Mesothelial cell of epicardium (in vitro differentiated cells): ENCODE measurements at regions not wholly inside any gene's neighbourhood (a gene's known extent, or its start where the extent isn't known, plus 50 kb on each side); places are given as distances from the start of the nearest gene placed in this dataset.

Experiments used
- DNase-seq, 2 experiments: peaks; one replicate each; pipeline ENCODE4 v3.0.0; 2021; ENCODE audit warnings: low spot score in 2 of 2; ENCODE audit not compliant: unreplicated experiment in 2 of 2
- H3K27ac Mint-ChIP-seq: 2 replicates; pipeline ENCODE4 v1.8.0; 2021; ENCODE audit warnings: mixed read lengths
- H3K27me3 Mint-ChIP-seq: 2 replicates; pipeline ENCODE4 v1.8.0; 2021; ENCODE audit warnings: low read depth, mixed read lengths
- H3K36me3 Mint-ChIP-seq: 2 replicates; pipeline ENCODE4 v1.8.0; 2021; ENCODE audit warnings: mixed read lengths
- H3K4me1 Mint-ChIP-seq: 2 replicates; pipeline ENCODE4 v1.8.0; 2021; ENCODE audit warnings: mixed read lengths
- H3K4me3 Mint-ChIP-seq: 2 replicates; pipeline ENCODE4 v1.8.0; 2021; ENCODE audit warnings: mild to moderate bottlenecking, moderate library complexity, mixed read lengths
- H3K9me3 Mint-ChIP-seq: 2 replicates; pipeline ENCODE4 v1.8.0; 2021; ENCODE audit warnings: mixed read lengths
- TF ChIP-seq, protein P1 (sequence below): fragments of 200-600 bp; sonication (generic); IDR thresholded peaks from one replicate; pipeline ENCODE4 v1.5.0; 2021; ENCODE audit warnings: antibody characterized with exemption; ENCODE audit not compliant: unreplicated experiment

DNA sequence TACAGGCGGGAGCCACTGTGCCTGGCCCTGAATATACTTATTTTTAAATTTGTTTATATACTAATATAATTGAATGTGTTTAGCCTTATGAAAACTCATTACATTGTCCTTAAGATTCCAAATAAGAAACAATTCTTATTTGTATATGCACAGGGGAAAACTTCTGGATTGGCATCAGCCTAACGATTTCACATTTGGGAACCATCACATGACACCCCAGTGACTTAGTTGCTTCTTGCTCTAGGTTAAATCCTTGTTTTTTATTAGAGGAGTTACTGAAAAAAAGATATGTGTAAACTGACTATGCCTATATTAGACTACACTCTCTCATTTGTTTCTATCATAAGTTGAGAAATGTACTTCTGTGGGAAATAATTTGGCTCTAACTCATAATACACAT, 520.2 kb downstream of the SPRY1 start:
- Mint-ChIP-seq H3K4me3 (no peak overlapping the region), H3K4me1 (peaks cover 18% of the 10 kb centered on the region), H3K27ac (no peak overlapping the region), H3K27me3 (no peaks in the 10 kb centered on the region), H3K36me3 (no peaks in the 10 kb centered on the region), H3K9me3 (no peaks in the 10 kb centered on the region)
- TF ChIP-seq, protein P1, sequence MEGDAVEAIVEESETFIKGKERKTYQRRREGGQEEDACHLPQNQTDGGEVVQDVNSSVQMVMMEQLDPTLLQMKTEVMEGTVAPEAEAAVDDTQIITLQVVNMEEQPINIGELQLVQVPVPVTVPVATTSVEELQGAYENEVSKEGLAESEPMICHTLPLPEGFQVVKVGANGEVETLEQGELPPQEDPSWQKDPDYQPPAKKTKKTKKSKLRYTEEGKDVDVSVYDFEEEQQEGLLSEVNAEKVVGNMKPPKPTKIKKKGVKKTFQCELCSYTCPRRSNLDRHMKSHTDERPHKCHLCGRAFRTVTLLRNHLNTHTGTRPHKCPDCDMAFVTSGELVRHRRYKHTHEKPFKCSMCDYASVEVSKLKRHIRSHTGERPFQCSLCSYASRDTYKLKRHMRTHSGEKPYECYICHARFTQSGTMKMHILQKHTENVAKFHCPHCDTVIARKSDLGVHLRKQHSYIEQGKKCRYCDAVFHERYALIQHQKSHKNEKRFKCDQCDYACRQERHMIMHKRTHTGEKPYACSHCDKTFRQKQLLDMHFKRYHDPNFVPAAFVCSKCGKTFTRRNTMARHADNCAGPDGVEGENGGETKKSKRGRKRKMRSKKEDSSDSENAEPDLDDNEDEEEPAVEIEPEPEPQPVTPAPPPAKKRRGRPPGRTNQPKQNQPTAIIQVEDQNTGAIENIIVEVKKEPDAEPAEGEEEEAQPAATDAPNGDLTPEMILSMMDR, result no peak
- no peak for DNase-seq

DNA sequence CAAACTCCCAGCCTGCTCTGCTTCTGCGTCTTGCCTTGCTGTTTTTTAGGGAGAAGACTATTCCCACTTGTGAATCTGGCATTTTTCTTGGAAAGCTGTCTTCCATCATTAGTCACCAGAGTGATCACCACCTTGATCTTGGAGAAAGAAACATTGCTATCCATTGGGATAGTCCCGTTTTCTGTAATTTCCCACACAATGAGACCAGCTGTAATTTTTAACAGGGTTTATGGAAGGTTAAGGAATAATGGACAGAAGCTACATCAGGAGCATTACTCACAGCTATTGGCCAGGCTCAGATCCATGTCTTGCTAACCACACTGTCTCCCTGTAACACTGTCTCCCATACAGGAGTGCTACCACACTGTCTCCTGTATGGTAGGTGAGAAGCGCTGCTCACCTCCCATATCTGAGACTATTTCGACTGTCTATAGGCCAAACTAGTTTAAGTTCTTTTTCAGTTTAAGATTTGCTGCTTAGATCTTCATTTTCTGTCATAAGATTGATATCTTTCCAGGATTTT, 523.0 kb downstream of the SPRY1 start:
- no peaks in the 10 kb centered on the region for H3K27me3 Mint-ChIP-seq
- no peaks in the 10 kb centered on the region for H3K9me3 Mint-ChIP-seq
- no peak for DNase-seq
- no peak overlapping the region for H3K4me3 Mint-ChIP-seq
- H3K36me3 Mint-ChIP-seq, result no peaks in the 10 kb centered on the region
- TF ChIP-seq, protein P1, result no peak
- peaks cover 23% of the 10 kb centered on the region for H3K4me1 Mint-ChIP-seq
- H3K27ac Mint-ChIP-seq, result no peak overlapping the region

DNA sequence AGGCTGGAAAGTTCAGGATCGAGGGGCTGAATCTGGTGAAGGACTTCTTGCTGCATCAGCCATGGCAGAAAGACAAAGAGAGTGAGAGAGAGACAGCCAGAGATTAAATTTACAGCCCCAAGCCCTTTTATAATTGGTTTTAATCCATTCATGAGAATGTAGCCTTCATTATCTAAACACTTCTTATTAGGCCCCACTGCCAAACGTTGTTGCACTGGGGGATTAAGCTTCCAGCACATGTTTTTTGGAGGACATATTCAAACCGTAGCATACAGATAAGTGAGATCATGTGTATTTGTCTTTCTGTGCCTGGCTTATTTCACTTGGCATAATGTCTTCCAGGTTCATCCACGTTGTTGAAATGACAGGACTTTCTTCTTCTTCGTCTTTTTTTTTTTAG, 524.7 kb downstream of the SPRY1 start:
- no peak for DNase-seq
- H3K4me3 Mint-ChIP-seq, result no peak overlapping the region
- H3K36me3 Mint-ChIP-seq, result no peaks in the 10 kb centered on the region
- TF ChIP-seq, protein P1, result no peak
- H3K9me3 Mint-ChIP-seq, result no peaks in the 10 kb centered on the region
- H3K27me3 Mint-ChIP-seq, result no peaks in the 10 kb centered on the region
- H3K27ac Mint-ChIP-seq, result no peak overlapping the region
- H3K4me1 Mint-ChIP-seq, result peaks cover 24% of the 10 kb centered on the region

DNA sequence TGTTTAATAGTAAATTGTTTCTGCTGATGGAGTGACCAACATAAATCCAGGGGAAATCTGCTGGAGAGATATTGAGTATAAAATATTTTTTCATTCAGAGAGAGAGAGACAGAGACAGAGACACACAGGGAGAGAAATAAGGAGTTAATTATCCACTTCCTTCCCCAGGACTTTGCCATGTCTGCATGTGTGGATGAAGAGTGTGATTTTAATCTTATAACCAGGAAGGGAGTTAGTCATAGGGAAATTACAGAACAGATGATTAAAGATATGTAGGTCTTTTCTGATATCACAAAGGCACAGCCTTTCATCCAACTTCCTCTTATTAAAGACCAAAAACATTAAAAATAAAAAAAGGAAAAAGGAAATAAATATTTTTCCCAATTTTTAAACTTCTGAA, 526.3 kb downstream of the SPRY1 start:
- H3K36me3 Mint-ChIP-seq, result no peaks in the 10 kb centered on the region
- peaks cover 24% of the 10 kb centered on the region for H3K4me1 Mint-ChIP-seq
- no peaks in the 10 kb centered on the region for H3K9me3 Mint-ChIP-seq
- no peak for DNase-seq
- TF ChIP-seq, protein P1, result no peak
- H3K27me3 Mint-ChIP-seq, result no peaks in the 10 kb centered on the region
- no peak overlapping the region for H3K4me3 Mint-ChIP-seq
- H3K27ac Mint-ChIP-seq, result no peak overlapping the region

DNA sequence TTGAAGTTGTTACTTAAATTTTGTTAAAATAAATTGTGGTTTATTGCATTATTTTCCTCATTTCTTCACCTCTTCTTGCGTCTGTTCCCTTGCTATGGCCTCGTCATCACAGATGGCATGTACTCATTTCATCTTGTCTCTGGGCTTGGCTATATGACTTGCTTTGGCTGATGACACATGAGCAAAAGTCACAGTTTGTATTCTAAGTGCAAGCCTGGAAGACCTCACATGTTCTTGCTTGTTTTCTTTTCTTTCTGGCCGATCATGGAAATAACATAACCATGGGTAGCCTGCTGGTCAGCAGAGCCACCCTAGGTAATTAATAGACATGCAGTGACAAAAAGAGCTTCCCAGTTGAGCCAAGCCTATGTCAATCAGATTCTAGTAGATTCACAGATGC, 527.9 kb downstream of the SPRY1 start:
- TF ChIP-seq, protein P1, result no peak
- Mint-ChIP-seq H3K27ac (no peak overlapping the region), H3K36me3 (no peaks in the 10 kb centered on the region), H3K4me1 (peaks cover 14% of the 10 kb centered on the region), H3K9me3 (no peaks in the 10 kb centered on the region), H3K27me3 (no peaks in the 10 kb centered on the region), H3K4me3 (no peak overlapping the region)
- DNase-seq, result no peak

DNA sequence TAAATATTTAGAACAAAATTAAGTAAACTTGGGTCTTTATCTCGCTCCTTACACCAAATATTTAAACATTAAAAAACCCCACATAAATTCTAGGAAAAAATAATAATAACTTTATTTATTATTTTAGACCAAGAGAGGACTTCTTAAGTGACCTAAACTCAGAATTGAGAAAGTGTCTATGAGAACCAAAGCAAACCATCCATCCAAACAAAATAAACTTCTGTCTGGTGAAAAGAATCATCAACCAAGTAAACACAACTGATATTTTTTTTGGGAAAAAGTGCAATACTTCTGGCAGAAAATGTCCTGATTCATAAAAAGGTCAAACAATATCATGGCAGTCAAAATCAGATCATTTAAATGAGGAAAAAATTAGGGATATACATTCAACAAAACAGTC, 533.0 kb downstream of the SPRY1 start:
- Mint-ChIP-seq H3K9me3 (peaks cover 21% of the 10 kb centered on the region), H3K4me3 (no peak overlapping the region), H3K27ac (no peak overlapping the region), H3K4me1 (peaks cover 1% of the 10 kb centered on the region), H3K27me3 (no peaks in the 10 kb centered on the region), H3K36me3 (peaks cover 3% of the 10 kb centered on the region)
- TF ChIP-seq, protein P1, result no peak
- no peak for DNase-seq
